T-helper 17 cell (primary cell): ENCODE measurements at regions not wholly inside any gene's neighbourhood (a gene's known extent, or its start where the extent isn't known, plus 50 kb on each side); places are given as distances from the start of the nearest gene placed in this dataset.
"Not testable (repeated sequence)": the region's sequence is repeated elsewhere in the genome, so short reads cannot be mapped to it uniquely, and the experiment has no call there.

ENCODE experiments used
- ATAC-seq: fragments of 150-1000 bp; cut with Tn5 transposase; 2 replicates; pipeline ENCODE4 v1.10.0; 2021; ENCODE audit warnings: mild to moderate bottlenecking, moderate library complexity
- DNase-seq, 3 donors: peaks; one replicate each; pipeline versions ENCODE4 v3.0.0 to v3.0.0-alpha.2; 2020 to 2021
- H3K9me3 ChIP-seq: one replicate; pipeline ENCODE4 v1.7.0; 2013; ENCODE audit warnings: low read length, mild to moderate bottlenecking; ENCODE audit not compliant: control insufficient read depth, poor library complexity, severe bottlenecking
- H3K27ac Mint-ChIP-seq: one replicate; pipeline ENCODE4 v1.8.0; 2022; ENCODE audit warnings: mild to moderate bottlenecking, moderate library complexity, mixed read lengths
- H3K27me3 Mint-ChIP-seq: one replicate; pipeline ENCODE4 v1.8.0; 2022; ENCODE audit warnings: mixed read lengths
- H3K36me3 Mint-ChIP-seq: one replicate; pipeline ENCODE4 v1.8.0; 2022; ENCODE audit warnings: low read depth, mixed read lengths
- H3K4me1 Mint-ChIP-seq: one replicate; pipeline ENCODE4 v1.8.0; 2022; ENCODE audit warnings: mild to moderate bottlenecking, mixed read lengths
- H3K4me3 Mint-ChIP-seq: one replicate; pipeline ENCODE4 v1.8.0; 2022; ENCODE audit warnings: mild to moderate bottlenecking, moderate library complexity, mixed read lengths

- Mint-ChIP-seq H3K27me3 (no peaks in the 10 kb centered on the region), H3K36me3 (no peaks in the 10 kb centered on the region), H3K27ac (no peak overlapping the region), H3K4me1 (no peaks in the 10 kb centered on the region), H3K4me3 (no peak overlapping the region)
- no peak for ATAC-seq
- no peaks in the 10 kb centered on the region for H3K9me3 ChIP-seq
- no peak for DNase-seq
These were observed 332.9 kb downstream of the RASEF start for GRCh38 chr9:82729991-82730589.

- no peaks in the 10 kb centered on the region for H3K36me3 Mint-ChIP-seq
- ATAC-seq (no peak), DNase-seq (no peak)
- H3K27ac Mint-ChIP-seq: no peak overlapping the region
- H3K9me3 ChIP-seq: no peaks in the 10 kb centered on the region
- H3K4me3 Mint-ChIP-seq: no peak overlapping the region
- H3K27me3 Mint-ChIP-seq: no peaks in the 10 kb centered on the region
- H3K4me1 Mint-ChIP-seq: no peaks in the 10 kb centered on the region
These were observed 330.0 kb downstream of the RASEF start for GRCh38 chr9:82732928-82733327.

DNA sequence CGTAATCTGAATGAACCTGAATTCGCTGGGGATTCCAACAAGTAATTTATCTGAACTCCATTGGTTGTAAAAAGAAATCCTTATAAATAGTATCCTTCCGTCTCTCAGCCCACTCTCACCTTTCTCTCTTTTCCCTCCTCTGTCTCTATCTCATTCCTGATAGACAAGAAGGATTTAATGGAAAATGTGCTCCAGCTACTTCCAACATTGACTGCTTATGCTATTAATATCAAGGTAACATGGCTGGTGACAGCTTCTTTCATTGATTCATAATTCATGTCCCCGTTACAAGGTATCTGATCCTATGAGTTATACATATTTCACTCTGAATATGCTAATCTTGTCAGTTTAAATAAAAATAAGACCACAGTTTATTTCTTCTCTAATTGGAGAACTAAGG, 326.8 kb downstream of the RASEF start:
- H3K9me3 ChIP-seq: no peaks in the 10 kb centered on the region
- ATAC-seq: no peak
- Mint-ChIP-seq H3K27me3 (no peaks in the 10 kb centered on the region), H3K4me1 (no peaks in the 10 kb centered on the region), H3K4me3 (no peak overlapping the region), H3K36me3 (no peaks in the 10 kb centered on the region), H3K27ac (no peak overlapping the region)
- DNase-seq: no peak

DNA sequence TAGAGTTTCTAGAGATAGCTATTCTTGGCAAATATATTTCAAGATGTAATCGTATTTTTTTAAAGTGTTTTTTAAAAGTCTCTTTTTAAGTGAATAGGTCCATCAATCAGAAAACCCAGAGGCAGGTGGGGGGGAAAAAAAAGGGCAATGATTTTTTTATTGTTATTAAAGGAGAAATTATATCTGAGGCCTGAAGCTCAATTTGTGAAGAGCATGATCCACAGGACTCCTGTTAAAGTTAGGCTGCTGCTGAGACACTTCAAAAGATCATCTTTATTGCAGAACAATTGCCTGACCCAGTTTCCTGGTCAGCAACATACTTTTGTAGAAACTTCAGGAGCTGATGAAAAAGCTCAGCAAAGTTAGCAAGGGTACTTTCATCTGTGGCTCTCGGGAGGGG, 326.2 kb downstream of the RASEF start:
- H3K27ac Mint-ChIP-seq: no peak overlapping the region
- DNase-seq (no peak), ATAC-seq (no peak)
- H3K9me3 ChIP-seq: no peaks in the 10 kb centered on the region
- no peak overlapping the region for H3K4me3 Mint-ChIP-seq
- H3K4me1 Mint-ChIP-seq: no peaks in the 10 kb centered on the region
- H3K27me3 Mint-ChIP-seq: no peaks in the 10 kb centered on the region
- no peaks in the 10 kb centered on the region for H3K36me3 Mint-ChIP-seq

- no peaks in the 10 kb centered on the region for H3K9me3 ChIP-seq
- no peaks in the 10 kb centered on the region for H3K27me3 Mint-ChIP-seq
- no peak overlapping the region for H3K4me3 Mint-ChIP-seq
- H3K36me3 Mint-ChIP-seq: no peaks in the 10 kb centered on the region
- H3K4me1 Mint-ChIP-seq: no peaks in the 10 kb centered on the region
- no peak overlapping the region for H3K27ac Mint-ChIP-seq
- no peak for DNase-seq
- ATAC-seq: no peak
These were observed 317.0 kb downstream of the RASEF start for GRCh38 chr9:82745919-82746318.

GRCh38 chr9:82750411-82750913, 312.5 kb downstream of the RASEF start:
- ATAC-seq (no peak), DNase-seq (no peak)
- Mint-ChIP-seq H3K36me3 (no peaks in the 10 kb centered on the region), H3K27ac (no peak overlapping the region), H3K27me3 (no peaks in the 10 kb centered on the region), H3K4me3 (no peak overlapping the region), H3K4me1 (no peaks in the 10 kb centered on the region)
- no peaks in the 10 kb centered on the region for H3K9me3 ChIP-seq

DNA sequence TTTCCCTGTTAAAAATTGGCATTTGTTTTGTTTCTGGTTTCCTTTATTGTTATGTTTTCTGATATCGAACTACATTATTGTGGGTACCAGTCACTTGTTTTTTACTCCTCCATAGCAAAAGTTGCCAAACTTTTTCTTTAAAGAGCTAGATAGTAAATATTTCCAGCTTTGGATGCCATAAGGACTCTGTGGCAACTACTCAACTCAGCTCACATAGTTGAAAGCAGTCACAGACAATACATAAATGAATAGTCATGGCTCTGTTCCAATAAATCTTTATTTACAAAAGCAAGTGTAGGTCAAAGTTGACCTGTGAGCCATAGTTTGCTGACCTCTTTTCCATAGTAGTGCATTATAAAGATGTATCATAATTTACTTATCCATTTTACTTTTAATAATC, 305.0 kb downstream of the RASEF start:
- Mint-ChIP-seq H3K36me3 (no peaks in the 10 kb centered on the region), H3K27me3 (no peaks in the 10 kb centered on the region), H3K4me1 (no peaks in the 10 kb centered on the region), H3K27ac (no peak overlapping the region), H3K4me3 (no peak overlapping the region)
- ATAC-seq (no peak), DNase-seq (no peak)
- no peaks in the 10 kb centered on the region for H3K9me3 ChIP-seq

DNA sequence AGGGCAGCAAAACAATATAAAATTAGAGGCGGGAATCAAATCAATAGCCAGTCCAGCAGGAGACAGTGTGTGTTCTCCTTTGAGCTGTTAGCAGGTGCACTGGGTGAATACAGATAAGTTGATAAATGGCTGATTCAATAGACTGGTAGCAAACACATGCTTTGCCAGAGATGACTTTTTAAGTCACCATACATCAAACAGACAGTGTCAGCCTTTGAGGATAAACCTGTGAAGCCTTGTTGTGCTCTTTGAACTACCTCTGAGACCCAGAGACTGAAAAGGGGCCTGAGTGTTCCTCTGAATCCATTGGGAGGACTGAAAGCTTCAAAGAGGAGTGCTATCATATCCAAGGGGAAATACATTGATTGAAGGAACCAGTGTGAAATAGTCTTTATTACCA, 301.9 kb downstream of the RASEF start:
- H3K4me1 Mint-ChIP-seq: no peaks in the 10 kb centered on the region
- ATAC-seq (no peak), DNase-seq (no peak)
- no peak overlapping the region for H3K4me3 Mint-ChIP-seq
- H3K9me3 ChIP-seq: no peaks in the 10 kb centered on the region
- no peak overlapping the region for H3K27ac Mint-ChIP-seq
- H3K27me3 Mint-ChIP-seq: no peaks in the 10 kb centered on the region
- H3K36me3 Mint-ChIP-seq: no peaks in the 10 kb centered on the region

- no peak overlapping the region for H3K27ac Mint-ChIP-seq
- ATAC-seq (no peak), DNase-seq (no peak)
- H3K36me3 Mint-ChIP-seq: no peaks in the 10 kb centered on the region
- no peak overlapping the region for H3K4me3 Mint-ChIP-seq
- H3K9me3 ChIP-seq: no peaks in the 10 kb centered on the region
- H3K4me1 Mint-ChIP-seq: no peaks in the 10 kb centered on the region
- no peaks in the 10 kb centered on the region for H3K27me3 Mint-ChIP-seq
These were observed 301.0 kb downstream of the RASEF start for GRCh38 chr9:82761956-82762355.

- no peaks in the 10 kb centered on the region for H3K4me1 Mint-ChIP-seq
- H3K9me3 ChIP-seq: no peaks in the 10 kb centered on the region
- H3K27me3 Mint-ChIP-seq: no peaks in the 10 kb centered on the region
- H3K4me3 Mint-ChIP-seq: no peak overlapping the region
- ATAC-seq (no peak), DNase-seq (no peak)
- H3K36me3 Mint-ChIP-seq: no peaks in the 10 kb centered on the region
- H3K27ac Mint-ChIP-seq: no peak overlapping the region
These were observed 299.3 kb downstream of the RASEF start for GRCh38 chr9:82763656-82764055.

GRCh38 chr9:82764061-82764668, 298.8 kb downstream of the RASEF start:
- no peaks in the 10 kb centered on the region for H3K36me3 Mint-ChIP-seq
- ATAC-seq (no peak), DNase-seq (no peak)
- H3K4me1 Mint-ChIP-seq: no peaks in the 10 kb centered on the region
- H3K4me3 Mint-ChIP-seq: no peak overlapping the region
- no peaks in the 10 kb centered on the region for H3K27me3 Mint-ChIP-seq
- no peak overlapping the region for H3K27ac Mint-ChIP-seq
- H3K9me3 ChIP-seq: no peaks in the 10 kb centered on the region

DNA sequence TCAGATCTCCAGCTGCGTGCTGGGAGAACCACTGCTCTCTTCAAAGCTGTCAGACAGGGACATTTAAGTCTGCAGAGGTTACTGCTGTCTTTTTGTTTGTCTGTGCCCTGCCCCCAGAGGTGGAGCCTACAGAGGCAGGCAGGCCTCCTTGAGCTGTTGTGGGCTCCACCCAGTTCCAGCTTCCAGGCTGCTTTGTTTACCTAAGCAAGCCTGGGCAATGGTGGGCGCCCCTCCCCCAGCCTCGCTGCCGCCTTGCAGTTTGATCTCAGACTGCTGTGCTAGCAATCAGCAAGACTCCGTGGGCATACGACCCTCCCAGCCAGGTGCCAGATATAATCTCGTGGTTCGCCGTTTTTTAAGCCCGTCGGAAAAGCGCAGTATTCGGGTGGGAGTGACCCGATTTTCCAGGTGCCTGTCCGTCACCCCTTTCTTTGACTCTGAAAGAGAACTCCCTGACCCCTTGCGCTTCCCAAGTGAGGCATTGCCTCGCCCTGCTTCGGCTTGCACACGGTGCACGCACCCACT, 288.2 kb downstream of the RASEF start:
- H3K4me3 Mint-ChIP-seq, ATAC-seq, H3K4me1 Mint-ChIP-seq, DNase-seq, H3K27me3 Mint-ChIP-seq, H3K36me3 Mint-ChIP-seq, H3K27ac Mint-ChIP-seq, H3K9me3 ChIP-seq: not testable (repeated sequence)

DNA sequence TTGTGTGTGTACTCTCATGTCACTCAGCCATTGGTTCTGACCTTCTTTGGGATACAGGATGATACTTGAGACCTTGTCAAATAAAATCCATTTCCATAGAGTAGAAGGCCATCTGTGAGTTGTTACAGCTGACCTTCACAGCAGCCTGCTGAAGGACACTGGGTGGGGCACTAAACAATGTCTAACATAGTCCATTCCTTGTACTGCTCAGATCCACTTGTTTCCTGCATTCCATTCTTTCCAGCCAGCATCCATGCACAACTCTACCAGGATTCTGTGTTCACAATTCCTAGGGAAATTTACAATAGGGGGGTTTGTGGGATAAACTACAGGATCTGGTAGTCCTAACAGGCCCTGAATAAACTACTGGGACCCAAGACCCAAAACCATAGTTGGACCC, 286.4 kb downstream of the RASEF start:
- no peak overlapping the region for H3K4me3 Mint-ChIP-seq
- no peaks in the 10 kb centered on the region for H3K9me3 ChIP-seq
- H3K4me1 Mint-ChIP-seq: no peaks in the 10 kb centered on the region
- no peaks in the 10 kb centered on the region for H3K36me3 Mint-ChIP-seq
- H3K27ac Mint-ChIP-seq: no peak overlapping the region
- no peaks in the 10 kb centered on the region for H3K27me3 Mint-ChIP-seq
- ATAC-seq: no peak
- no peak for DNase-seq

DNA sequence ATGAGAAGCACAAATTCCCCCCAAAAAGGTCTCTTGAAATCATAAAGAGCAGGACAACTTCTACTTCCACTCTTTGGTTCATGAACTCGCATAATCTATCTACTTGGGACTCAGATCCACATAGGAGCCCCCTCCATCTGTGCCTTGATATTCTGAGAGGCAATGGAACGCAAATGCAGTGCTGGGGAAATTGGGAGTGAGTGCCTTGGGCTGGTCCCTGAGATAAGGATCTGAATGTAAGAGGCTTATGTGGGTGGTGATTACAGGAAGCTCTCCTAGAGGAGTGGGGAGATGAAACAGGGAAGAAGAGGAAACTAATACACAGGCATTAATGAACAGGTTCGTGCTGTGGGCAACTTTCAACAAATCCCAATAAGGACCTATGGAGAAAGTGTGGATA, 285.6 kb downstream of the RASEF start:
- no peak overlapping the region for H3K4me3 Mint-ChIP-seq
- H3K27me3 Mint-ChIP-seq: no peaks in the 10 kb centered on the region
- no peak overlapping the region for H3K27ac Mint-ChIP-seq
- no peak for ATAC-seq
- H3K9me3 ChIP-seq: no peaks in the 10 kb centered on the region
- no peaks in the 10 kb centered on the region for H3K36me3 Mint-ChIP-seq
- no peak for DNase-seq
- H3K4me1 Mint-ChIP-seq: no peaks in the 10 kb centered on the region
